Epithelial cell of prostate (primary cell): ENCODE measurements at regions not wholly inside any gene's neighbourhood (a gene's known extent, or its start where the extent isn't known, plus 50 kb on each side); places are given as distances from the start of the nearest gene placed in this dataset.

Experiments used
- DNase-seq: peaks from one replicate; pipeline ENCODE4 v3.0.0-alpha.2; 2011; ENCODE audit warnings: low read depth, low spot score
- H3K27ac ChIP-seq: fragments of 450-650 bp; 2 replicates; pipeline ENCODE4 v1.5.1; 2017; ENCODE audit warnings: mild to moderate bottlenecking

GRCh38 chr6:146885708-146886457 lies 287.1 kb downstream of the ADGB start:
- H3K27ac ChIP-seq = no peak overlapping the region
- no peak for DNase-seq

GRCh38 chr6:146886587-146887446 lies 288.0 kb downstream of the ADGB start:
- H3K27ac ChIP-seq = no peak overlapping the region
- no peak for DNase-seq

- H3K27ac ChIP-seq = no peak overlapping the region
- DNase-seq = no peak
Measured at GRCh38 chr6:146887447-146888077, 288.8 kb downstream of the ADGB start.

GRCh38 chr6:146889303-146889702 lies 290.5 kb downstream of the ADGB start:
- H3K27ac ChIP-seq = no peak overlapping the region
- DNase-seq = no peak

GRCh38 chr6:146890172-146890571 lies 291.4 kb downstream of the ADGB start:
- no peak overlapping the region for H3K27ac ChIP-seq
- DNase-seq = no peak

GRCh38 chr6:146890644-146891434 lies 292.1 kb downstream of the ADGB start:
- H3K27ac ChIP-seq = no peak overlapping the region
- no peak for DNase-seq

GRCh38 chr6:146891615-146892265 lies 293.0 kb downstream of the ADGB start:
- H3K27ac ChIP-seq = no peak overlapping the region
- DNase-seq = no peak

GRCh38 chr6:146892283-146892612 lies 293.5 kb downstream of the ADGB start:
- DNase-seq = no peak
- H3K27ac ChIP-seq = no peak overlapping the region

GRCh38 chr6:146892613-146893401 lies 294.0 kb downstream of the ADGB start:
- no peak overlapping the region for H3K27ac ChIP-seq
- no peak for DNase-seq

- H3K27ac ChIP-seq = no peak overlapping the region
- DNase-seq = no peak
Measured at GRCh38 chr6:146893690-146894089, 294.9 kb downstream of the ADGB start.

- no peak for DNase-seq
- no peak overlapping the region for H3K27ac ChIP-seq
Measured at GRCh38 chr6:146894624-146895023, 295.9 kb downstream of the ADGB start.

GRCh38 chr6:146895101-146895771 lies 296.5 kb downstream of the ADGB start:
- no peak overlapping the region for H3K27ac ChIP-seq
- DNase-seq = no peak

GRCh38 chr6:146895772-146896061 lies 296.9 kb downstream of the ADGB start:
- no peak for DNase-seq
- H3K27ac ChIP-seq = no peak overlapping the region

GRCh38 chr6:146896062-146896813 lies 297.5 kb downstream of the ADGB start:
- H3K27ac ChIP-seq = no peak overlapping the region
- no peak for DNase-seq

GRCh38 chr6:146896960-146897701 lies 298.4 kb downstream of the ADGB start:
- no peak for DNase-seq
- no peak overlapping the region for H3K27ac ChIP-seq

- H3K27ac ChIP-seq = no peak overlapping the region
- DNase-seq = no peak
Measured at GRCh38 chr6:146898069-146898887, 299.5 kb downstream of the ADGB start.

- H3K27ac ChIP-seq = no peak overlapping the region
- no peak for DNase-seq
Measured at GRCh38 chr6:146898888-146899227, 300.1 kb downstream of the ADGB start.
